Neuronal stem cell (in vitro differentiated cells): ENCODE measurements at regions not wholly inside any gene's neighbourhood (a gene's known extent, or its start where the extent isn't known, plus 50 kb on each side); places are given as distances from the start of the nearest gene placed in this dataset.

ENCODE experiments used
- DNase-seq: peaks from one replicate; pipeline ENCODE4 v3.0.0-alpha.2; 2013; ENCODE audit warnings: low spot score
- H2AFZ ChIP-seq: one replicate; pipeline ENCODE4 v1.6.1; 2013; ENCODE audit warnings: mild to moderate bottlenecking, low read length, inconsistent platforms
- H2AK5ac ChIP-seq: 2 replicates; pipeline ENCODE4 v1.6.1; 2013; ENCODE audit warnings: low read depth, mild to moderate bottlenecking, inconsistent platforms, low read length, moderate library complexity, mixed read lengths
- H2BK120ac ChIP-seq: 2 replicates; pipeline ENCODE4 v1.6.1; 2013; ENCODE audit warnings: low read depth, mild to moderate bottlenecking, inconsistent platforms, low read length, moderate library complexity, mixed read lengths
- H2BK12ac ChIP-seq: one replicate; pipeline ENCODE4 v1.6.1; 2013; ENCODE audit warnings: low read length, inconsistent platforms
- H2BK15ac ChIP-seq: 2 replicates; pipeline ENCODE4 v1.6.1; 2013; ENCODE audit warnings: mild to moderate bottlenecking, low read length, inconsistent platforms, mixed read lengths
- H2BK5ac ChIP-seq: one replicate; pipeline ENCODE4 v1.6.1; 2013; ENCODE audit warnings: inconsistent platforms, mild to moderate bottlenecking, low read length, moderate library complexity
- H3K14ac ChIP-seq: one replicate; pipeline ENCODE4 v1.6.1; 2013; ENCODE audit warnings: low read length, inconsistent platforms
- H3K18ac ChIP-seq: 2 replicates; pipeline ENCODE4 v1.6.1; 2013; ENCODE audit warnings: low read length, inconsistent platforms
- H3K23ac ChIP-seq: 2 replicates; pipeline ENCODE4 v1.6.1; 2013; ENCODE audit warnings: low read depth, mild to moderate bottlenecking, mixed read lengths, low read length, inconsistent platforms; ENCODE audit not compliant: poor library complexity
- H3K27ac ChIP-seq: replicated peaks from 3 replicates; pipeline ENCODE4 v1.5.1; 2013; ENCODE audit warnings: low read length, inconsistent platforms
- H3K27me3 ChIP-seq, 3 experiments: 2 replicates each; pipeline ENCODE4 v1.6.1; 2013; ENCODE audit warnings: low read length in 3 of 3, mild to moderate bottlenecking in 2 of 3, inconsistent platforms in 1 of 3, low read depth in 1 of 3, mixed read lengths in 1 of 3, moderate library complexity in 1 of 3; ENCODE audit not compliant: control insufficient read depth in 3 of 3, insufficient read depth in 3 of 3
- H3K36me3 ChIP-seq, 2 donors: replicated peaks in 1 of 2; 2 replicates each; pipeline ENCODE4 v1.6.1; 2013; ENCODE audit warnings: low read length in 2 of 2; ENCODE audit not compliant: control insufficient read depth in 2 of 2, insufficient read depth in 2 of 2
- H3K4ac ChIP-seq: 2 replicates; pipeline ENCODE4 v1.6.1; 2013; ENCODE audit warnings: inconsistent platforms, mild to moderate bottlenecking, low read length, moderate library complexity
- H3K4me1 ChIP-seq, 2 donors: 1 replicate in 1 of 2; 2 replicates in 1 of 2; pipeline ENCODE4 v1.6.1; 2013; ENCODE audit warnings: low read length in 2 of 2, low read depth in 1 of 2; ENCODE audit not compliant: control insufficient read depth in 2 of 2, insufficient read depth in 1 of 2
- H3K4me2 ChIP-seq: one replicate; pipeline ENCODE4 v1.6.1; 2013; ENCODE audit warnings: mild to moderate bottlenecking, low read length, inconsistent platforms; ENCODE audit not compliant: insufficient read depth, poor library complexity, severe bottlenecking
- H3K4me3 ChIP-seq, 2 donors: 2 replicates each; pipeline ENCODE4 v1.5.1; 2013; ENCODE audit warnings: low read length in 2 of 2, mild to moderate bottlenecking in 2 of 2, inconsistent platforms in 1 of 2, moderate library complexity in 1 of 2
- H3K79me1 ChIP-seq: one replicate; pipeline ENCODE4 v1.6.1; 2013; ENCODE audit warnings: low read depth, mild to moderate bottlenecking, inconsistent platforms, low read length, moderate library complexity
- H3K9ac ChIP-seq: one replicate; pipeline ENCODE4 v1.6.1; 2013; ENCODE audit warnings: mild to moderate bottlenecking, low read depth, low read length, inconsistent platforms; ENCODE audit not compliant: poor library complexity
- H3K9me3 ChIP-seq, 2 donors: replicated peaks in 1 of 2; 2 replicates each; pipeline versions ENCODE3 to v1.6.1; 2013; ENCODE audit warnings: low read length in 2 of 2, mild to moderate bottlenecking in 2 of 2, inconsistent platforms in 1 of 2, low read depth in 1 of 2, mixed read lengths in 1 of 2, moderate library complexity in 1 of 2; ENCODE audit not compliant: control insufficient read depth in 2 of 2, insufficient read depth in 1 of 2
- H4K8ac ChIP-seq: one replicate; pipeline ENCODE4 v1.6.1; 2013; ENCODE audit warnings: low read depth, mild to moderate bottlenecking, inconsistent platforms, low read length, moderate library complexity
- H4K91ac ChIP-seq: one replicate; pipeline ENCODE4 v1.6.1; 2013; ENCODE audit warnings: low read length, low read depth, mild to moderate bottlenecking, inconsistent platforms; ENCODE audit not compliant: poor library complexity
- WGBS, 2 donors: extraction: QIAGEN DNeasy Blood & Tissue Kit; methylation state at CpG; one replicate each; pipeline ENCODE4 v1.1.7; 2013; ENCODE audit warnings: missing lambda C conversion rate in 2 of 2, mixed read lengths in 1 of 2; ENCODE audit not compliant: insufficient read length in 2 of 2, insufficient replicate concordance in 1 of 2; ENCODE audit errors: extremely low coverage in 2 of 2; 5-methylcytosine and 5-hydroxymethylcytosine counted together

DNA sequence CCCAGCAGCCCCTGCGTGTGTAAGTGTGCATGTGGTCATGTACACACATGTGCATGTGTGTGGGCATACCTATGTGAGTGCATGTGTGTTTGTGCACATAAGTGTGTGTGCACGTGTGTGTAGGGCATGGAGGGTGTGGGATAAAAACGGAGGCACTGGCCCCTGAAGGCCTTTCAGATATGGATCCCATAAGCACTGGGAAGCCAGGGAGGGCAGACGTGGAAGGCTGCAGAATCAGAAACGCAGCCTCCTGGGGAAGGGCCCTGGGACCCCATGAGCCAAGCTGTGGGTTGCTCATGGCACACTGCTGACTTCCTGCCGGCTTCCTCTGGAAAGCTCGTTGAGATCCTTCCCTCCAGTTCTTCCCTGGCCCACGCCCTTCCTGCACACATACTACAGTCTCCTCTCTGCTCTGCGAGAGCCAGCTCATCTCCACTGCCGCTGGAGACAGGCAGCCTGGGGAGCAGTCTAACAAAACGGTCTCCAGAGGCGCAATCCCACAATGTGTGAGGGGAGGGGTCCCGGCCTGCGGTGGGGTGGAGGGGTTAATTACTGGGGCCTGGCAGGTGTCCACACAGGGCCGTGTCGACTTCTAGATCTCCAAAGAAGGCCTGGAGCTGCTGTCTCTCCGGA, 435.2 kb upstream of the B3GAT1 start:
- Histone ChIP-seq H3K14ac (peak overlapping the region; percentile 39), H2BK5ac (no peak overlapping the region), H3K36me3 (no peaks in the 10 kb centered on the region), H3K9ac (no peak overlapping the region), H3K4me3 (peak overlapping the region in 1 of 2 donors; percentile 47), H2BK12ac (no peak overlapping the region), H3K23ac (no peak overlapping the region), H4K8ac (no peak overlapping the region), H3K9me3 (peaks cover 0 to 2% of the 10 kb centered on the region in 2 donors), H3K79me1 (no peaks in the 10 kb centered on the region), H2BK15ac (no peak overlapping the region), H3K27me3 (no peaks in the 10 kb centered on the region), H4K91ac (no peak overlapping the region), H3K18ac (no peak overlapping the region), H2BK120ac (no peak overlapping the region), H3K4me1 (peaks cover 0 to 1% of the 10 kb centered on the region in 2 donors), H3K4ac (no peak overlapping the region), H2AFZ (no peak overlapping the region), H2AK5ac (peak overlapping the region; percentile 20), H3K4me2 (no peak overlapping the region), H3K27ac (no peak overlapping the region)
- no peak for DNase-seq
- WGBS, 2 donors, result no CpG with 5 or more reads among the region's 17 CpGs

DNA sequence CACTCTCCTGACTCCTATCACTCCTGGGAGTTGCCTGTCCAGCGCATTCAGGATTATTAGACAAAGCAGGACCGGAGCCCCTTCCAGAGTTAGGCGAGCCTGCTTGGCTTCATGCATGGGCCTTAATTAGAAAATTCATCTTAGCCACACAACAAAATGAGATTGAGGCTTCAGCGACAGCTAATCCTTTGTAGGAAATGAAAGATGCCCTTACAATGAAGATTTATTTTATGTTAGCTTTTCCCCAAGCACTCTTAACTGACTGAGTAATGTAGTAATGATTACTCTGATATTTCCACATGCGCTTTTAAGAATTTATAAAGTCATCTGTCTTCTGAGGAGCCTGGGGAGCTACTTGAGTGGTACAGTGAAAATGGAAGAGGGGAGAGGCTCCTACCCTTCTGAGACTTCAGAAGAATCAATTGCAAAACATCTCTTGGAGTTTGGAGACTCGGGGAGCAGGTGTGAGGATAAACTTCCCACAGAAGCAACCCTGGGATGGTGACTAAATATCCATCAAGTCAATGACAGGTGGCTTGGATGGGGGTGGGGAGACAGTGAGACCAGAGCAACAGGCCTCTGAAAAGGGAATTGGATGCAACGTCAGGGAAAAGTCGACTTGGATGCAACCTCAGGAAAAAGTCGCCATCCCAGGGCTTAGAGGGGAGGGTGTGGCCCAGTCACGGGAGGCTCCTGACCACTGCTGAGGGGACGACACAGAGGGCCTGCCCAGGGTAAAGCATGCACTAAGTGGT, 434.5 kb upstream of the B3GAT1 start:
- no peak for DNase-seq
- WGBS, 2 donors, result no CpG with 5 or more reads among the region's 11 CpGs
- H3K4me3 ChIP-seq, result peak overlapping the region in 1 of 2 donors; percentile 47
- peaks cover 0 to 2% of the 10 kb centered on the region in 2 donors for H3K9me3 ChIP-seq
- H3K36me3 ChIP-seq, result no peaks in the 10 kb centered on the region
- no peak overlapping the region for H3K18ac ChIP-seq
- H3K4me1 ChIP-seq, result peaks cover 0 to 1% of the 10 kb centered on the region in 2 donors
- peaks cover 0 to 4% (median 0%) of the 10 kb centered on the region in 3 experiments for H3K27me3 ChIP-seq
- no peak overlapping the region for H4K91ac ChIP-seq
- no peak overlapping the region for H2AFZ ChIP-seq
- no peak overlapping the region for H3K4ac ChIP-seq
- no peak overlapping the region for H3K14ac ChIP-seq
- H3K4me2 ChIP-seq, result no peak overlapping the region
- H2BK15ac ChIP-seq, result no peak overlapping the region
- no peak overlapping the region for H3K27ac ChIP-seq
- H3K9ac ChIP-seq, result peak overlapping the region; percentile 7
- no peak overlapping the region for H2BK120ac ChIP-seq
- H4K8ac ChIP-seq, result no peak overlapping the region
- H3K23ac ChIP-seq, result no peak overlapping the region
- H3K79me1 ChIP-seq, result no peaks in the 10 kb centered on the region
- no peak overlapping the region for H2BK12ac ChIP-seq
- H2AK5ac ChIP-seq, result peak overlapping the region; percentile 20
- H2BK5ac ChIP-seq, result no peak overlapping the region

DNA sequence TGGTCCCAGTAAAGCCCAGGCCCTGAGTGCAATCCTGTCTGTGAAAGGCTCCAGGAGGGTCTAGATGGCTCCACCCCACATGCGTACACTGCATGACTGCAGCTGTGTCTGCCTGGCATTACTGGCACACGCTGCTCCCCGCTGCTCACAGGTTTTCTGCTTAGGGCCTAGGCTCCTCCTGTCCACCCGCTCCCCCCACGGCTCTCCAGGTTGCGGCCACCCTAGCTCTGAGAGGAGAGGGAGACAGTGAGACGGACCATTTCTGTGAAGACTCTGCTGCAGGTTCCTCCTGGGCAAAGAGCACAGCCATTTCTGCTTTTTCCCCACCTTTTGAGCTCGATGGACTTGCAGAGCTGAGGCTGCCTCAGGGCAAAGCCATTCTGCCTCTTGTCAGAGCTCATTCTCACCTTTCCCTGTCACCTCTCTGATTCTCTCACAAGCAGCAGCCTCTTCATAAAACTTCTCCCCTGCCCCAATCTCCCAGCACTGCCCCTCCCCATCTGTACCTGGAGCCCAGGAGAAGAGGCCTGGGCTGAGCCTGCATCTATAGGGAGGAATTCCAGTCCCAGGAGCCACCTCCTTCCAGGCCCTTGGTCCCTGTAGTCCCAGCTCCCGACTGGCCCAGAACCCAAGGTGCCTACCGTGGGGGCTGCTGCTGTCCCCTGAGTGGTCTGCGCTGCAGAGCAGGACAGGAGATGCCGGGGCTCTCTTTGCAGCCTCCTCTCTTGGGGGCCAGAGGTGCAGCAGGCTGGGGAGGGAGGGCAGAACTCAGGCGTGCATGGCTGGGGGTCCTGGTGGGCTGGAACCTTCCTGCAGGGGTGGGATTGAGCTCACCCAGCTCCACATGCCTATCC, 433.7 kb upstream of the B3GAT1 start:
- Histone ChIP-seq H2BK12ac (peak overlapping the region; percentile 18), H2BK15ac (no peak overlapping the region), H3K36me3 (no peaks in the 10 kb centered on the region), H4K91ac (no peak overlapping the region), H3K79me1 (no peaks in the 10 kb centered on the region), H3K27ac (no peak overlapping the region), H3K14ac (no peak overlapping the region), H3K27me3 (peaks cover 0 to 4% (median 0%) of the 10 kb centered on the region in 3 experiments), H2AK5ac (no peak overlapping the region), H3K4me1 (no peaks in the 10 kb centered on the region), H3K18ac (peak overlapping the region; percentile 60), H3K4me3 (no peak overlapping the region), H2BK5ac (no peak overlapping the region), H3K23ac (no peak overlapping the region), H3K4ac (no peak overlapping the region), H3K9ac (peak overlapping the region; percentile 7), H2AFZ (no peak overlapping the region), H3K4me2 (no peak overlapping the region), H4K8ac (no peak overlapping the region), H3K9me3 (peaks cover 0 to 2% of the 10 kb centered on the region in 2 donors), H2BK120ac (no peak overlapping the region)
- no peak for DNase-seq
- no CpG with 5 or more reads among the region's 13 CpGs for WGBS, 2 donors
